ENCODE measurements at regions not wholly inside any gene's neighbourhood (a gene's known extent, or its start where the extent isn't known, plus 50 kb on each side); places are given as distances from the start of the nearest gene placed in this dataset.

DNA sequence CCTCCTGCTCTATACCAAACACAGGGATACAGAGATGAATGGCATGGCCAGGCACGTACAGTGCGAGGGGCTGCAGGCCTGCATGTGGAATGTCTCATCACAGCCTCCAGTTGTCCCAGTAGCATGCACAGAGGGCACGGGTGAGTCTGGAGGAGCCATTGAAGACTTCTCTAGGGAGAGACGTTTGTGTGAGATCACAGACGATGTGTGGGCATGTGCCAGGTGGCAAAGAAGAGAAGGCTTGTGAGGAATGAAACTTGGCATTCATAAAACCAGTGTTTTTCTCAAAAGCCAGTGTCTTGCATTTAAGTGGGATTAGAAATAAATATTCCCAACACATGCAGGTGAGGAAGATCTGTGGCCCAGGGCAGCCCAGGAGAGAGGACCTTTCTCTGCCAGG, 119.1 kb upstream of the UBE3A start:
- DNase-seq: no peak

- no peak for DNase-seq
These were observed 117.3 kb upstream of the UBE3A start for GRCh38 chr15:25556136-25556535.

DNA sequence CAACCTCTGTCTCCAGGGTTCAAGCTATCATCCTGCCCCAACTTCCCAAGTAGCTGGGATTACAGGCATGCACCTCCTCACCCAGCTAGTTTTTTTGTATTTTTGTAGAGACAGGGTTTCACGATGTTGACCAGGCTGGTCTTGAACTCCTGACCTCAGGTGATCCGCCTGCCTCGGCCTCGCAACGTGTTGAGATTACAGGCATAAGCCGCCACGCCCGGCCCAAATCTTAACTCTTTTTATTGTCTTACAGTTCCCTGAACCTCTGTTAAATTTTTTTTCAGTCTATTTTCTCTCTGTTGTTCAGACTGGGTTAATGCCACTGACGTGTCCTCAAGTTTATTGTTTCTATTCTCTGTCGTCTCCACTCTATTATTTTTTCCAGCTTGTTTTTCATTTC, 115.8 kb upstream of the UBE3A start:
- DNase-seq: no peak

GRCh38 chr15:25548600-25548999, 109.8 kb upstream of the UBE3A start:
- no peak for DNase-seq

- DNase-seq: no peak
These were observed 107.1 kb upstream of the UBE3A start for GRCh38 chr15:25545889-25546288.

DNA sequence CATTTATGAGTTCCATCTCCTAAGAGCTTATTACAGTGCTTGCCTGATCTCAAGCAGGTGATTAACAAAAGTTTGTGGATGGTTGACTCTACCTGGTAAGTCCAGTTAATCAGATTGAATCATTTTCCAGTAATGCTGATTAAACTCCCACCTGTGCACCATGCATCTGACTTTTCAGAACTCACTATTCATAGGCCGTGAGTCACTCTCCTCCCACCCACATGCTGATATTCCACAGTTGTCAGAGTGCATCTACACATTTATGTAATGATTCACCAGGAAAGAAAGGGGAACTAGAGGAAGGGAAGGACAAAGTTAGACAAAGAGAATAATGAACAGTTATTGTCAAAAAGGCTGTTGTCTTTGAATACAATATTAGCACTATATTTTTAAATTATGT, 106.2 kb upstream of the UBE3A start:
- DNase-seq: no peak

- DNase-seq: no peak
These were observed 105.3 kb upstream of the UBE3A start for GRCh38 chr15:25544076-25544475.

DNA sequence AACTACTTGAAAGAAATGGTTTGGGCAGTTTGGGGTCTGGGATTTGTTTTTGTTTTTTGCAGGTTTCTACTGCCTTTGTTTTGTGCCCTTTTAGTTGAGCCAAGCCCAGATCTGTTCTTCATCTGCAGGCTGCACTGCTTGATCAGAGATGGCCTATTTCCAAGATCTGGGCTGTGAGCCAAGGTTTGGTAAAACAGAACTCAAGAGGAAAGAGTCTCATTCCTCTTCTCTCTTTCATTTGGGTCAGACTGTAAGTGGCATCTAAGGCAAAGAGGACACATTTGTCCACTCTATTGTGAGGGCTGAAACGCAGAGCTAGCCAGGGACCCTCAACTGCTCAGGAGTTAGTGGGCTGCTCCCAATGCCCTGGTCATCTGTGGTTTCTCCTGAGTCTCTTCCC, 104.4 kb upstream of the UBE3A start:
- no peak for DNase-seq

DNA sequence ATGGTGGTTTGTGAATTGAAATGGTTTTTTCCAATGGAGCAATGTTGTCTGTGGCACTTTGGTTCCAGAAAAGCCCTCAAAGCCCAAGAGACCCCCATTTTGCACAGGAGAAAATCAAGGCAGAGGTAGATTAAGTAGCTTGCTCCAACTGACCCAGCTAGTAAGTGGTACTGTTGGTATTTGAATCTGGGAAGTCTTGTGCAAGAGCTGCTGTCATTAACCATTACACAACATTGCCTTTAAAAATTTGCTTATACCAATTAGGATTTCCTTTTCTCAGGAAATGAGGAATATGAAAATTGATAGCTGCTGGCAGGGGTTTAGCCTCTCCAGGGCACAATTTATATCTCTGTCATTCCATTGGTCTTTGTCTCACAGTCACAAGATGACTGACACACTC, 102.4 kb upstream of the UBE3A start:
- no peak for DNase-seq

DNA sequence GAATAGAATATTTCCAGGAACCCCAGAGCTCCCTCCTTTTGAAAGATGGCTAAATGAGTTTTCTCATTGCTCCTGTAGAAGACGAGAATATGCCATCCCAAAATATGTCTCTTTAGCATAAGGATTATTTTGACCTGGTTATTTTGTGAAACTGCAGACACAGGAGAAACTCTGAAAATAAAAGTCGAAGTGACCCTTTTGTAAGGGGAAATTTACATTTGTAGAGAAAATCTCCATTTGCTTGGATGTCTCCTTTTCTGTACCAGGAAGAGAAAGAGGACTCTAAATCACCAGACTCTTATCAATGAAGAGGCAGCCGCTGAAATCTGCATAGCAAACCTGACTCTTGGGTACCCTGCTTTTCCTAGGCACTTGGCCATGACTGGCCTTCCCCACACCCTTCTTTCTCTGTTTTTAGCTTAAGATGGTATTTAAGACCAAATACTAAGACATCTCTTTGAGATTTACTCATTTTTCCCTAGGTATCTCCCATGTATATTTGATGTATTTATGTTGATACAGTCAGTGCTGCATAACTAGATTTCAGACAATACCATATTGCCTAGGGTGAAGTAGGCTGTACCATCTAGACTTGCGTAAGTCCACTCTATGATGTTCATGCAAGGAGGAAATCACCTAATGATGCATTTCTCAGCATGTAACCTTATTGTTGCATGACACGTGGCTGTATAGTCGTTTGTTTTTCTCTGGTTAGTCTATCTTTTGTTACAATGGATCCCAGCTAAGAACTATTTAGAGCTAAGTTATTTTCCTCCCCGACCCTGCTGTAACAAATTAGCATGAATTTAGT, 98.2 kb upstream of the UBE3A start:
- no peak for DNase-seq

DNA sequence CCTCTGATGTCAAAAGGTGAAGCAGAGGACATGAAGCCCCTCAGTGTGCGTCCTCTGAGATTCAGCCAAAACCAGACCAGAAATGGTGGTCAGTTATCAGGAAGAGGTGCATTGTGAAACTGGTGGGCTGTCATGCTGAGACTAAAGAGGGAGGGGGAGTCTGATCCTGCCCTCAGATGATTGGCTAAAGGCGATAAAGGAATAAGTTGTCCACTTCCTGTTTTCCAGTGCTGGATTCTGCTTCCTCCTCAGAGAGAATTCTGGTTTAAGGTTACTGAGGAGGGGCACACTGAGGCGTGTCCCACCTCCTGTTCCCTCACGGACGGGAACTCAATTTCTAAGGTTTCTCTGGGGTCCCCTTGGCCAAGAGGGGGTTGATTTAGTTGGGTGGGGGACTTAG, 97.0 kb upstream of the UBE3A start:
- no peak for DNase-seq

DNA sequence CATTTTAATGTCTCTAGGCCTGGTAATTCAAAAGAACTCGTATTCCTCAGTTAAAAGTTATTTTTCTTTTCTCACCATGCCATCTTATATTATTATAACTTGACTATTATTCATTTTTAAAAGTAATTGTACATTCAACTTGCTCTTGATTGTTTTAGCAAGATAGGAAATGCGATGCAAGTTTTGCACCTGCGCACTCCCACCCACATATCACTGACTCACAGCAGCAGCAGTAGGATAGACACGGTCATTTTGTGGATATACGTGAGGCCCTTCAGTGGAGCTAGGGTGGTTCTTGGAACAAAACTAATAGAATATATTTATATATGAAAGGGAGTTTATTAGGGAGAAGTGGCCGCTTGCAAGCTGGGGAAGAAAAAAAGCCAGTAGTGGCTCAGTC, 95.5 kb upstream of the UBE3A start:
- DNase-seq: no peak

GRCh38 chr15:25532269-25533140, 93.7 kb upstream of the UBE3A start:
- DNase-seq: no peak

DNA sequence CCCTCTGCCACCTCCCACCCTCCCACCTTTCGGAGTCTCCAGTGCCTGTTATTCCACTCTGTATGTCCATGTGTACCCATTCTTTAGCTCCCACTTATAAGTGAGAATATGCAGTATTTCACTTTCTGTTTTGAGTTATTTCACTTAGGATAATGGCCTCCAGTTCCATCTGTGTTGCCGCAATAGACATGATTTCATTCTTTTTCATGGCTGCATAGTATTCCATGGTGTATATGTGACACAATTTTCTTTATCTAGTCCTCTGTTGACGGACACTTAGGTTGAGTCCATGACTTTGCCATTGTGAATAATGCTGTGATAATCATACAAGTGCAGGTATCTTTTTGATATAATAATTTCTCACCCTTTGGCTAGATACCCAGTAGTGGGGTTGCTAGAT, 91.0 kb upstream of the UBE3A start:
- no peak for DNase-seq

- DNase-seq: no peak
These were observed 88.3 kb upstream of the UBE3A start for GRCh38 chr15:25527118-25527517.

- no peak for DNase-seq
These were observed 86.9 kb upstream of the UBE3A start for GRCh38 chr15:25525741-25526140.

GRCh38 chr15:25515633-25516032, 76.8 kb upstream of the UBE3A start:
- no peak for DNase-seq

GRCh38 chr15:25514522-25514921, 75.7 kb upstream of the UBE3A start:
- no peak for DNase-seq

GRCh38 chr15:25512957-25513356, 74.1 kb upstream of the UBE3A start:
- DNase-seq: no peak

- no peak for DNase-seq
These were observed 71.3 kb upstream of the UBE3A start for GRCh38 chr15:25510146-25510545.

- DNase-seq: no peak
These were observed 70.9 kb upstream of the UBE3A start for GRCh38 chr15:25509703-25510102.

GRCh38 chr15:25508369-25509002, 69.7 kb upstream of the UBE3A start:
- peak in 1 of 2 donors; percentile 17 for DNase-seq

GRCh38 chr15:25504307-25504706, 65.5 kb upstream of the UBE3A start:
- no peak for DNase-seq

Measured in CD4-positive, alpha-beta T cell treated with Interleukin-4 for 1 hour (primary cell).